ENCODE measurements at regions not wholly inside any gene's neighbourhood (a gene's known extent, or its start where the extent isn't known, plus 50 kb on each side); places are given as distances from the start of the nearest gene placed in this dataset.
A peak's percentile ranks its signal among the peaks of the same experiment; 100 is the strongest.
"Not testable (repeated sequence)": the region's sequence is repeated elsewhere in the genome, so short reads cannot be mapped to it uniquely, and the experiment has no call there.

DNA sequence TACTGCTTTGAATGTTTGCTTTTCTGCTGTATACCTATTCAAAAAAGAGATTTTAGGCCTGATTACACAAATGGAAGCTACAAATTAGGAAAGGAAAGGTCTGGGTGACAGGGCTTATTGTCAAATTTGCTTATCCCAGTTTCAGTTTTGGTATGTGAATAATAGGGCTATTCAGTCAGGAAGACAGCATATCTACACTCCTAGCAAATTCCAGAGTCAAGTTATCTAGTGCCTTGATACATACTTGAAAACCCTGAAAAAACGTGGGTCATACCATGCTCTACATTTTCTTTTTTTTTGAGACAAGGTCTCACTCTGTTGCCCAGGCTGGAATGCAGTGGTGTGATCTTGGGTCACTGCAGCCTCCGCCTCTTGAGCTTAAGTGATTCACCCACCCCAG lies 59.2 kb upstream of the CCDC180 start:
- not testable (repeated sequence) for DNase-seq (ENCODE audit: low read depth in 4 of 4, low spot score in 3 of 4)

DNA sequence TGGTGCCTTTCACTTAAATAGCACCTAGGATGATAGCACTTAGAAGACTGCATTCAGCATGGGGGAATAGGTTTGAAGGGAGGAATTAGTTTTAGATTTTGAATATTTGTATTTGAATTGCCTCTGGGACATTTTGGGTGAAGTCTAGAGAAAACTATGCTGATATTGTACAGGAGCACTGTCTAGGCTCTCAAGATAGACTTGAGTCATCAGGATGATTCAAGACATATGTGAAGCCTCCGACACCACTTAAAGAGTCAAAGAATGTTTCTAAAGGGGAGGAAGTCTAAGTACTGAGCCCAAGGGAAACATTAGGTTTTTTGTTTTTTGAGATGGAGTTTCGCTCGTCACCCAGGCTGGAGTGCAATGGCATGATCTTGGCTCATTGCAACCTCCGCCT lies 63.9 kb upstream of the CCDC180 start:
- no peak for DNase-seq (ENCODE audit: low read depth in 4 of 4, low spot score in 3 of 4)

DNA sequence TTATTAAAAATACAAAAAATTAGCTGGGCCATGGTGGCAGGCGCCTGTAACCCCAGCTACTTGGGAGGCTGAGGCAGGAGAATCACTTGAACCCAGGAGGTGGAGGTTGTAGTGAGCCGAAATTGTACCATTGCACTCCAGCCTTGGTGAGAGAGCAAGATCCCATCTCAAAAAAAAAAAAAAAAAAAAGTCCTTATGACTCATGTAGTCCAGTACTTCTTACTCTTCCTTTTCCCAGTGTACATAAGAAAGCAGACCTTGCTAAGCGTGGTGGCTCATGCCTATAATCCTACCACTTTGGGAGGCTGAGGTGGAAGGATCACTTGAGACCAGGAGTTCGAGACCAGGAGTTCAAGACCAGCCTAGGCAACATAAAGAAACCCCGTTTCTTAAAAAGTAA lies 66.0 kb upstream of the CCDC180 start:
- not testable (repeated sequence) for DNase-seq (ENCODE audit: low read depth in 4 of 4, low spot score in 3 of 4)

DNA sequence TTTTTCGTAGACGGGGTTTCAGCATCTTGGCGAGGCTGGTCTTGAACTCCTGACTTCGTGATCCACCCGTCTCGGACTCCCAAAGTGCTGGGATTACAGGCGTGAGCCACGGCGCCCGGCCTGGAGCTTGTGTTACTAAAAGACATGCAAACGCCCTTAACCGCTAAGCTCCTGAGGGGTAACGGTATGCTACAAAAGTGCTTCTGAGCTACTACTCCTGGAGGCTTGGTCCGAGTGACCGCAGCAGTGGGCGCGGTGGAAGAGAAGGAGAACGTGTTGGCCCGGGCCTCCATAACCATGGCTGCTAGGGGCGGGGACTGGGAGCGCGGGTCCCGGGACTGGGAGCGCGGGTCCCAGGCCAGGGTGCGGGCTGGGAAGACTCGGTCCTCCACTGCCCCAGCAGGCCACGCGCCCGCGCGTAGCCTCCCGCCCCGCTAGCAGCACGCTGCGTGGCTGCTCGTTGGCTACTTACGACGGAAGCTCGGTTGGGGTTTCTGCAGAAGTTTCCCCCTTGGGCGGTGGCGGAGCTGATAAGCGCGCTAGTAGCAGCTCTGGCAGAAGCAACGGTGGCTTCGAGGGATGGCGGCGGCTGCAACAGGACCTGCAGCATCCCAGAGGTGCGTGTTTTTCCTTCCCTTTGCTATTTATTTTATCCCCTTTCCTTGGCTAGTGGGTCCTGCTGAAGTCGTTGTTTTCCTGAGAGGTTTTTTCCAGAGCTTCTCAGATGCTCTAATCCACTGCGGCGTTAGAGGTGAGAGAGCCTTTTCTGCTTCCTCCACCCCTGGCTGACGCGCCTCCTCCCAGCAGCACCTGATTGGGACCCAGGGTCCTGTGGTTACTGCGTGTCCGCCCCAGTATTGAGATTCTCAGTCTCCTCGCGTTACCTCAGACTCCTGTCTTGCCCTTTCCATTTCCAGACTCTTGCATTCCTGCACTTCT lies 69.2 kb upstream of the CCDC180 start:
- peak in 3 of 4 donors; percentile 67 to 76 (median 73) for DNase-seq (ENCODE audit: low read depth in 4 of 4, low spot score in 3 of 4)

DNA sequence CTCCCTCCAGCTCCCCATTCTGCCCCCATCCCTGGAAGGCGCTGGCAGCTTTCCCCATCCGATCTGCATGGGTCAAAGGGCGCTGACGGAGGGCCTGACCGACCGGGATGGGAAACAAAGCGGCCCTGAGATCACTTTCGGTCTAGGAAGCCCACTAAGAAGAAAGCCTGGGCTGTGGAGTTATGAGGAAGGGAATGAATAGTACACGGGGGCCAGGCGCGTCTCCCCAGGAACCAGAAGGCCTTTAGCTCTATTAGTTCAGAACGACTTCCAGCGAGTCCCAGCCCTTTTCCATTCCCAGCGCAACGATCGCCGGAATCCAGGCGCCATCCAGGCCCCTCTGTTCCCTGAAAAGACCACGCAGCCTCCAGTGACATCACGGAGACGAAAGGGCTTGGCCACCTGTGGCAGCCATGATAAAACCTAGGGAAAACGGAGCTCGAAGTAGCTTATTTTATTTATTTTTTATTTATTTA lies 70.1 kb upstream of the CCDC180 start:
- peak in 1 of 4 donors; percentile 20 for DNase-seq (ENCODE audit: low read depth in 4 of 4, low spot score in 3 of 4)

DNA sequence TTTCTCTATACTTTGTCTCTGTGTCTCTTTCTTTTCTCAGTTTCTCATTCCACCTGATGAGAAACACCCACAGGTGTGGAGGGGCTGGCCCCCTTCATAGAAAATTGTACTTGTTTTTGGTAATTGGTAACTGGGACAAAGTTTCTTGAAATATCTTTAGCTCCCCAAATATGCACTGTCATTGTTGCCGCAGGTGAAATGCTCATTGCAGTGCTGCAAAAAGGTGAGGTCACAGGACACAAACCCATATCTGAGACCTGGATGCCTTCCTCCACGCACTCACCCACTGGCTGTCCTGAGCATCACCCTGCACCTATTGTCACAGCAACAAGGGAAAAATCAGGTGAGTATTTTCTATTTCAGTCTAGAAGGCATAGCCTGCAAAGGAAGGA lies 74.5 kb upstream of the CCDC180 start:
- not testable (repeated sequence) for DNase-seq (ENCODE audit: low read depth in 4 of 4, low spot score in 3 of 4)

DNA sequence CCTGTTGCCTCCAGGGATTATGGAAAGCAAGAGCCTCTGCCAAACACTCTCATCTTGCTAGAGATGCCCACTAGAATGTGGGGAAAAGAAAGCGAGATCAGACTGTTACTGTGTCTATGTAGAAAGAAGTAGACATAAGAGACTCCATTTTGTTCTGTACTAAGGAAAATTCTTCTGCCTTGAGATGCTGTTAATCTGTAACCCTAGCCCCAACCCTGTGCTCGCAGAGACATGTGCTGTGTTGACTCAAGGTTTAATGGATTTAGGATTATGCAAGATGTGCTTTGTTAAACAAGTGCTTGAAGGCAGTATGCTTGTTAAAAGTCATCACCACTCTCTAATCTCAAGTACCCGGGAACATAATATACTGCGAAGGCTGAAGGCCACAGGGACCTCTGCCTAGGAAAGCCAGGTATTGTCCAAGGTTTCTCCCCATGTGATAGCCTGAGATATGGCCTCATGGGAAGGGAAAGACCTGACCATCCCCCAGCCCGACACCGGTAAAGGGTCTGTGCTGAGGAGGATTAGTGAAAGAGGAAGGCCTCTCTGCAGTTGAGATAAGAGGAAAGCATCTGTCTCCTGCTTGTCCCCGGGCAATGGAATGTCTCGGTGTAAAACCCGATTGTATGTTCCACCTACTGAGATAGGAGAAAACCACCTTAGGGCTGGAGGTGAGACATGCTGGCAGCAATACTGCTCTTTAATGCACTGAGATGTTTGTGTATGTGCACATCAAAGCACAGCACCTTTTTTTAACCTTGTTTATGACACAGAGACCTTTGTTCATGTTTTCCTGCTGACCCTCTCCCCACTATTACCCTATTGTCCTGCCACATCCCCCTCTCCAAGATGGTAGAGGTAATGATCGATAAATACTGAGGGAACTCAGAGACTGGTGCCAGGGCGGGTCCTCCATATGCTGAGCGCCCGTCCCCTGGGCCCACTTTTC lies 75.1 kb upstream of the CCDC180 start:
- DNase-seq (ENCODE audit: low read depth in 4 of 4, low spot score in 3 of 4), result not testable (repeated sequence)

DNA sequence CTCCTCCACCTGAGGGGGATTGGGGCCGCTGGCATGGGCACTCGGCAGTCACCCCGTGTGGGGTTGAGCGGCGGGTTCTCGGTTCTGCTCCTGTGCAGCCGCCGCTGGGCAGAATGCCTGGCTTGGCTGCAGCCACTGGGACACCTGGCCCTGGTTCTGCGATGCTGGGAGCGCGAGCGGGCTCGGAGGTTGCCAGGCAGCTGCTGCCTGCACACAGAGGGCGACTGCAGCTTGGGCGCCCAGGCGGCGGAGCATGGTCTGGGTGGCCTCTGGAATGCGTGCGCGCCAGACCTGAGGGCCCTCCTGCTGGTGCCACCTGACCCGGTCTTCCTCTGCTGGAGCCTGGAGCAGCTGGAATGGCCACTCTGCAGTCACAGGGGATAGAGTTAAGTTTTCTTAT lies 85.1 kb upstream of the CCDC180 start:
- DNase-seq (ENCODE audit: low read depth in 4 of 4, low spot score in 3 of 4), result not testable (repeated sequence)

DNA sequence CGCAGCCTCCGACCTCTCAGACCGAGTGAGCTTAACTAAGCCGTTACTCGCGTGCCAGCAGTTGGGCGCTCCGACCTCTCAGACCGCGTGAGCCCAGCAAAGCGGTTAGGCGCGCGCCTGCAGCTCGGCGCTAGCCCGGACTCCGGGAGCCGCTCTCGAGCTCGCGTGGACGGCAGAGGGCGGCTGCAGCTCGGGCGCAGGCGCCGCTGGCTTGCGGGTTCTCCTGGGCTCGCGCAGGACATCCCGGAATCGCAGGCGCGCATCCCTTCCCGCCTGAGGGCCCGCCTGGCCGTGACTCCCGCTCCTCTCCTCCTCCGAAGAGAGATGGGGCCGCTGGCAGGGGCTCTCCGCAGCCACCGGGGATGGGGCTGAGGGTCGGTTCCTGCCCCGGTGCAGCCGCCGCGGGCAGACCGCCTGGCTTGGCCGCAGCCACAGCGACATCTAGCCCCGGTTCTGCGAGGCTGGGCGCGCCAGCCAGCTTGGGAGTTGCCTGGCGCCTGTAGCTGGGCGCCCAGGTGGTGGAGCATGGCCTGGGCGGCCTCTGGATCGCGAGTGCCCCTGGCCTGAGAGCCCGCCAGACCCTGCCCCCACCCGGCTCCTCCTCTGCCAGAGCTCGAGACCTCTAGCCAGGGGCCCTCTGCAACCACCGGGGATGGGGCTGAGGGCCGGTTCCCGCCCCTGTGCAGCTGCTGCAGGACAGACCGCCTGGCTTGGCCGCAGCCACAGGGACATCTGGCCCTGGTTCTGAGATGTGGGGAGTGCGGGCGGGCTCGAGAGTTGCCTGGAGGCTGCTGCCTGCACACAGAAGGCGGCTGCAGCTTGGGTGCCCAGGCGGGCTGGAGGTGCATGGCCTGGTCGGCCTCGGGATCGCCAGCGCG lies 85.7 kb upstream of the CCDC180 start:
- peak in 2 of 4 donors; percentile 56 to 62 for DNase-seq (ENCODE audit: low read depth in 4 of 4, low spot score in 3 of 4)

DNA sequence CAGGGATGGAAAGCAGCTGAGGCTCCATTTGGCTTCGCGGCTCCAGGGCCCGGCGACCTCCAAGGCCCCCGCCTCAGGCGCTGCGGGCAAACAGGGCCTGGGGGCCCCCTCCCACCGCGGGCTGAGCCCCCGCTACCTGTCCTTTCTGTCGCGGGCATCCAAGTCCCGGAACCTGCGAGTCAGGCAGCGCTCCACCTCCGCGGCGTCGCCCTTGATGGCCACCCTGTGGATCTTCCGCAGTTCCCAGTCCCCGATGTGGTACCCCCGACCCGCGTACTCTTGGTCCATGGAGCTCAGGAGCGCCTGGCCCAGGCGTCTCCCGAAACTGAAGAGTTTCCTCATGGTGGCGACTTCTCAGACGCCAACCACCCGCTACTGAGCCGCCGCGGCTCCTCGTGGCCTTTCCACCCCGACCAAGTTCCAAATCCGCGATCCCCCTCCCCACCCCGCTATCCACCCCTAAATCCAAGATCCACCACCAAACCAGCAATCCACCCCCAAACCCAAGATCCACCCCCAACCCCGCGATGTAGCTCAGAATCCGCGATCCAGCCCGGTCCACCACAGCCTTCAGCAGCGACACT lies 86.5 kb upstream of the CCDC180 start:
- DNase-seq (ENCODE audit: low read depth in 4 of 4, low spot score in 3 of 4), result no peak

DNA sequence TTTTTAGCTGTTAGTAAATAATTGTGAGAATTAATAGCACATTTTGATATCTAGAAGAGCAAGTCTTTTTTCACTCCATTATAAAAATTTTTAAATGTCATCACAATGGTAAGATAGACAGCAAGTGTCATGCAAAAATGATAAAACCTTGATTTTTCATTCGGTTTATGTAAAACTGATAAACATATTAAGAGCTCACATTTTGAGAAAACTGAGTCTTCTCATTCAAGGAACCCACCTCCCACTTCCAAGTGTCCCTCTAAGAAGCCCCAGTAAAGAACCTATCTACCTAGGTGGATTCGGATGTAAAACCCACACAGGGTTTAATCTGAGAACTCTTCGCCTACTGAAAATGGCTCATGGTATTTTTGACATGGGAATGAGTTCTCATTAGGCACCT lies 87.1 kb upstream of the CCDC180 start:
- DNase-seq (ENCODE audit: low read depth in 4 of 4, low spot score in 3 of 4), result not testable (repeated sequence)

DNA sequence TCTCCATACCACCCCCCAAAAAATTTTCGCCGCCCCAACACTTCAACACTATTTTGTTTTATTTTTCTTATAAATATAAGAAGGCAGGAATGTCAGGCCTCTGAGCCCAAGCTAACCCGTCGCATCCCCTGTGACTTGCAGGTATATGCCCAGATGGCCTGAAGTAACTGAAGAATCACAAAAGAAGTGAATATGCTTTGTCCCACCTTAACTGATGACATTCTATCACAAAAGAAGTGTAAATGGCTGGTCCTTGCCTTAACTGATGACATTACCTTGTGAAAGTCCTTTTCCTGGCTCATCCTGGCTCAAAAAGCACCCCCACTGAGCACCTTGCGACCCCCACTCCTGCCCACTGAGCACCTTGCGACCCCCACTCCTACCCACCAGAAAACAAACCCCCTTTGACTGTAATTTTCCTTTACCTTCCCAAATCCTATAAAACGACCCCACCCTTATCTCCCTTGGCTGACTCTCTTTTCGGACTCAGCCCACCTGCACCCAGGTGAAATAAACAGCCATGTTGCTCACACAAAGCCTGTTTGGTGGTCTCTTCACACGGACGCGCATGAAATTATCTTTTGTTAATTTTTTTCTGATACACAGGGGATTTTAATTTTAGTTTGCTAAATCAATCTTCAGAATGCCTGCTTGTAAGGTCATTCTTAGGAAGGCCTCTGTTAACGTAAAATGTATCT lies 87.9 kb upstream of the CCDC180 start:
- not testable (repeated sequence) for DNase-seq (ENCODE audit: low read depth in 4 of 4, low spot score in 3 of 4)

DNA sequence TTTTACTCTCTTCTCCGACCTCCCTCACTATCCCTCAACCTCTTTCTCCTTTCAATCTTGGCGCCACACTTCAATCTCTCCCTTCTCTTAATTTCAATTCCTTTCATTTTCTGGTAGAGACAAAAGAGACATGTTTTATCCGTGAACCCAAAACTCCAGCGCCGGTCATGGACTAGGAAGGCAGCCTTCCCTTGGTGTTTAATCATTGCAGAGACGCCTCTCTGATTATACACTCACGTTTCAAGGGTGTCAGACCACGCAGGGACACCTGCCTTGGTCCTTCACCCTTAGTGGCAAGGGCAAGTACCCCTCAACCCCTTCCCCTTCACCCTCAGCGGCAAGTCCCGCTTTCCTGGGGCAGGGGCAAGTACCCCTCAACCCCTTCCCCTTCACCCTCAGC lies 92.3 kb upstream of the CCDC180 start:
- not testable (repeated sequence) for DNase-seq (ENCODE audit: low read depth in 4 of 4, low spot score in 3 of 4)

DNA sequence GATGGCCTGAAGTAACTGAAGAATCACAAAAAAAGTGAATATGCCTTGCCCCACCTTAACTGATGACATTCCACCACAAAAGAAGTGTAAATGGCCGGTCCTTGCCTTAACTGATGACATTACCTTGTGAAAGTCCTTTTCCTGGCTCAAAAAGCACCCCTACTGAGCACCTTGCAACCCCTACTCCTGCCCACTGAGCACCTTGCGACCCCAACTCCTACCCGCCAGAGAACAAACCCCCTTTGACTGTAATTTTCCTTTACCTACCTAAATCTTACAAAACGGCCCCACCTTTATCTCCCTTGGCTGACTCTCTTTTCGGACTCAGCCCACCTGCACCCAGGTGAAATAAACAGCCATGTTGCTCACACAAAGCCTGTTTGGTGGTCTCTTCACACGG lies 92.9 kb upstream of the CCDC180 start:
- not testable (repeated sequence) for DNase-seq (ENCODE audit: low read depth in 4 of 4, low spot score in 3 of 4)

DNA sequence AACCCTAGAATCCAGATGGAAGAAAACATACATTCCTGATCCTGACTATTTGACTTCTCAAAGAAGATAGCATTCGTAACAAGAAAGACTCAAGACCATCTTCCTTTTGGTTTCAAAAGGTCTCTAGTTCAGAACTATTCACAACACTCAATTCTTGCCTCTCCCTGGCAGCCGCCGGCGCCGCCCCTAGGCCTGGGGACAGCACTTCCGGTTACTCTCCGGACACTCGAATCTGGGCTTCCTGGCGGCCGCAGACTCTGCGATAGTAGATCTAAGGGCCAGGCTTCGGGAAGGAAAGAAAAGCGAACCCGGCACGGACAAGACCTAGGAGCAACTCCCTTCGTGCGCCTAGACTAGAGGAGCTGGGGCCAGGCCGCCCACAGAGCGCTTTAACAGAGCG lies 107.8 kb upstream of the CCDC180 start:
- not testable (repeated sequence) for DNase-seq (ENCODE audit: low read depth in 4 of 4, low spot score in 3 of 4)

DNA sequence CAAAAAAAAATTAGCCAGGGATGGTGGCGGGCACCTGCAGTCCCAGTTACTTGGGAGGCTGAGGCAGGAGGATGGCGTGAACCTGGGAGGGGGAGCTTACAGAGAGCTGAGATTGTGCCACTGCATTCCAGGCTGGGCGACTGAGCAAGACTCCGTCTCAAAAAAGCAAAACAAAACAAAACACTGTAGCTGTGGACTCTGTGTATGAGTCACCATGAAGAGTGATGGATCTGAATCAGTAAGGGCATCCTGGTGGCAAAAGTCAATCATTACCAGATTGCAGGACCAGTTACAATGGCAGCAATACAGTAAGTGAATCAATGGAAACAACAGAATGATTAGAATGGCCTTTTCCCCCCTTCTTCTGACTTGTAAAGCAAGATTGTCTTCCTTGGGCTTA lies 113.7 kb upstream of the CCDC180 start:
- DNase-seq (ENCODE audit: low read depth in 4 of 4, low spot score in 3 of 4), result not testable (repeated sequence)

DNA sequence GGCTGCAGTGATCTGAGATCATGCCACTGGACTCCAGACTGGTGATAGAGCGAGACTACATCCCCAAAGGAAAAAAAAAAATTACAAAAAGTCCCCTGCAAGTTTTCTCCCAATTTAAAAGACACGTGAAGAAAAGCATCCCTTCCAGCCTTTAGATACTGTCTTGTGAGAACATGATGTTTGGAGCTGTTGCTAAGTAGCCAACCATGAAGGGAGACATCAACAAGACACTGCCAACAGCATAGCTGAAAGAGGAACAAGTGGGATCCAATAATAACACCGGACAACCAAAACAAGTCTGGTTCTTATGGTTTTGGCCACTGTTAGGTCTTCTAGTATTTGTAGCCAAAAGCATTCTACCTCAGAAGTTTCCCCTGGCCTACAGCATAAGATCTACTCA lies 118.9 kb upstream of the CCDC180 start:
- no peak for DNase-seq (ENCODE audit: low read depth in 4 of 4, low spot score in 3 of 4)

DNA sequence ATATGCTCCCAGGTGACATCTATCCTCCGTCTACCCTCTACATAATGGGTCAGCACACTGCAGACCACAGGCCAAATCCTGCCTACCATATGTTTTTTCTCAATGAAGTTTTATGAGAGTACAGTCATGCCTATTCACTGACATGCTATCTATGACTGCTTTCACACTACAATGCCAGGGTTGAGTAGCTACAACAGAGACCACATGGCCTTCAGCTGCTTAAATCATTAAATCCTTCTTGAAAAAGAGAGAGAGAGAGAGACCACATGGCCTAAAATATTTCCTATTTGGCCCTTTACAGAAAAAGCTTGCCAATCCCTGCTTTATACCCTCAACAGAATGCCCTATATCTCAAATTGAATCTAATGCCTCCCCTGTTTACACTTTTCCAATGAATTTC lies 119.8 kb upstream of the CCDC180 start:
- not testable (repeated sequence) for DNase-seq (ENCODE audit: low read depth in 4 of 4, low spot score in 3 of 4)

DNA sequence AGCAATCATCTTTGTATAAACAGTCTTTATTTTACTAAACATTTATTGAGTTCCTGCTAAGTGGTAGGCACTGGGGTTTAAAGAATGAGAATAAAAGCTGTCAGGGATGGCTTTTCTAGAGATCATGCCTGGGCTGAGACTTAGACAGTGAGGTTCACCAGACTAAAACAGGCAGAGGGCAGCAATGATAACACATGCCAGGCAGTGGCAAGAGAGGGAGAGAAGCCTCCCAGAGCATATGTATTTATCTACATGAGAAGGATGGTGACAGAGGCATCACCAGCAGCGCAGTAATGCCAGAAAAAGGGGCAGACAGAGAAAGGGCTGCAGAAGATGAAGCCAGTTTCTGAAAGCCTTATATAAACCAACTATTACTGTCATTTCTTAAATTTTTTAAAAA lies 121.0 kb upstream of the CCDC180 start:
- DNase-seq (ENCODE audit: low read depth in 4 of 4, low spot score in 3 of 4), result no peak

All from right renal pelvis (tissue), 4 donors.